ENCODE measurements at regions not wholly inside any gene's neighbourhood (a gene's known extent, or its start where the extent isn't known, plus 50 kb on each side); places are given as distances from the start of the nearest gene placed in this dataset.

GRCh38 chr11:25824688-25825087 lies 507.2 kb upstream of the ANO3 start:
- TF ChIP-seq MAX (IDR thresholded peaks at IDR 0.05; ENCODE audit: low read depth) (no peak), POLR2AphosphoS5 (IDR thresholded peaks at IDR 0.05; ENCODE audit: low read depth, low read length) (no peak), CTCF (IDR thresholded peaks at IDR 0.05) (no peak), CHD2 (IDR thresholded peaks at IDR 0.05; ENCODE audit: low read length, partially characterized antibody) (no peak), RFX5 (IDR thresholded peaks at IDR 0.05; ENCODE audit: low read length) (no peak), ELF1 (IDR thresholded peaks at IDR 0.05) (no peak)

Measured in SK-N-SH (cell line).